GM23248 (cell line): ENCODE measurements at regions not wholly inside any gene's neighbourhood (a gene's known extent, or its start where the extent isn't known, plus 50 kb on each side); places are given as distances from the start of the nearest gene placed in this dataset.

Experiments
- EZH2 ChIP-seq: fragments of 200-600 bp; sonication (generic); IDR thresholded peaks from 2 replicates; pipeline ENCODE4 v1.6.1; 2018; ENCODE audit warnings: antibody characterized with exemption, mild to moderate bottlenecking; ENCODE audit not compliant: insufficient read depth, poor library complexity, severe bottlenecking
- EZH2phosphoT487 ChIP-seq: fragments of 200-600 bp; sonication (generic); IDR thresholded peaks from 2 replicates; pipeline ENCODE4 v1.6.1; 2018; ENCODE audit warnings: antibody characterized with exemption, moderate library complexity, mild to moderate bottlenecking, low read depth; ENCODE audit not compliant: insufficient read depth

- TF ChIP-seq EZH2, result no peak
- TF ChIP-seq EZH2phosphoT487, result no peak
Measured at GRCh38 chr5:66365981-66366380, 221.9 kb downstream of the SREK1 start.
